Spleen (tissue), 11 donors: ENCODE measurements at regions not wholly inside any gene's neighbourhood (a gene's known extent, or its start where the extent isn't known, plus 50 kb on each side); places are given as distances from the start of the nearest gene placed in this dataset.

Source experiments
- DNase-seq: peaks from one replicate; pipeline ENCODE4 v3.0.0-alpha.2; 2020
- H3K27ac ChIP-seq, 8 donors: fragments of 200-600 bp; sonication (generic) in 7 of 8; 1 replicate in 4 of 8; 2 replicates in 4 of 8; pipeline versions ENCODE4 v1.5.0 to v1.8.0; 2016 to 2021; ENCODE audit warnings: inconsistent platforms in 4 of 8, mild to moderate bottlenecking in 4 of 8, moderate library complexity in 1 of 8
- H3K27me3 ChIP-seq, 7 donors: fragments of 200-600 bp; sonication (generic) in 6 of 7; replicated peaks in 1 of 7; 1 replicate in 4 of 7; 2 replicates in 3 of 7; pipeline versions ENCODE4 v1.5.0 to v1.8.0; 2016 to 2021; ENCODE audit warnings: inconsistent platforms in 3 of 7, mild to moderate bottlenecking in 1 of 7
- H3K36me3 ChIP-seq, 6 donors: fragments of 200-600 bp; sonication (generic) in 5 of 6; 1 replicate in 4 of 6; 2 replicates in 2 of 6; pipeline versions ENCODE4 v1.5.0 to v1.8.0; 2016 to 2021; ENCODE audit warnings: inconsistent platforms in 2 of 6
- H3K4me1 ChIP-seq, 6 donors: fragments of 200-600 bp; sonication (generic) in 5 of 6; 1 replicate in 3 of 6; 2 replicates in 3 of 6; pipeline versions ENCODE4 v1.5.0 to v1.8.0; 2016 to 2021; ENCODE audit warnings: inconsistent platforms in 3 of 6
- H3K4me3 ChIP-seq, 8 donors: fragments of 200-600 bp; sonication (generic) in 7 of 8; 1 replicate in 4 of 8; 2 replicates in 4 of 8; pipeline versions ENCODE4 v1.5.0 to v1.8.0; 2016 to 2021; ENCODE audit warnings: inconsistent platforms in 4 of 8, mild to moderate bottlenecking in 4 of 8, moderate library complexity in 2 of 8
- H3K9me3 ChIP-seq, 8 donors: fragments of 200-600 bp; sonication (generic) in 7 of 8; 1 replicate in 4 of 8; 2 replicates in 4 of 8; pipeline versions ENCODE4 v1.5.0 to v1.8.0; 2016 to 2021; ENCODE audit warnings: inconsistent platforms in 4 of 8
- CTCF ChIP-seq, 11 experiments: fragments of 200-600 bp in 7 of 11; fragments of 450-650 bp in 4 of 11; sonication (generic) in 4 of 11; IDR thresholded peaks in 8 of 11; conservative IDR thresholded peaks in 3 of 11; 1 replicate in 7 of 11; 2 replicates in 4 of 11; pipeline versions ENCODE4 v1.4.0 to v1.8.0; 2016 to 2021; ENCODE audit warnings: antibody characterized with exemption in 11 of 11, inconsistent platforms in 4 of 11, mild to moderate bottlenecking in 1 of 11
- POLR2A ChIP-seq, 3 donors: fragments of 450-650 bp; IDR thresholded peaks; one replicate each; pipeline ENCODE4 v1.5.1; 2017; ENCODE audit warnings: antibody characterized with exemption in 3 of 3, mild to moderate bottlenecking in 1 of 3
- POLR2AphosphoS5 ChIP-seq, 3 donors: sonication (generic); formaldehyde crosslinking; IDR thresholded peaks; one replicate each; pipeline ENCODE4 v1.5.1; 2017; ENCODE audit warnings: antibody characterized with exemption in 3 of 3
- WGBS, 5 donors: extraction: QIAGEN DNeasy Blood & Tissue Kit in 3 of 5; methylation state at CpG; one replicate each; pipeline versions ENCODE4 v1.1.5 to v1.1.7; 2013 to 2018; 5-methylcytosine and 5-hydroxymethylcytosine counted together
- intact Hi-C: fragments of 100-400 bp; cut with DNase I; formaldehyde crosslinking; loops from one replicate; pipeline ENCODE4 v1.15.0; 2023; ENCODE audit warnings: low total_unique reads
- donor health status: healthy with polysubstance abuse.
- donor health status: DM: no; HTN: no; CAD: no; lungs with moderate emphysema.
- donor health status: DM: no; HTN: no; CAD: no.
- donor health status: Bipolar disorder and iron deficiency.
- donor health status: healthy.
- donor health status: DM: no; HTN: no; CAD: no.
- donor health status: DM: yes; HTN: yes; CAD: no.

GRCh38 chr2:153641046-153641445, 162.5 kb upstream of the RPRM start:
- Histone ChIP-seq H3K27me3 (no peaks in the 10 kb centered on the region), H3K36me3 (no peaks in the 10 kb centered on the region), H3K9me3 (no peaks in the 10 kb centered on the region), H3K4me1 (no peaks in the 10 kb centered on the region), H3K4me3 (no peak overlapping the region), H3K27ac (no peak overlapping the region)
- no peak for TF ChIP-seq POLR2AphosphoS5 (IDR thresholded peaks at IDR 0.05)
- no peak for TF ChIP-seq CTCF (IDR thresholded peaks at IDR 0.05 in 8 of 11, conservative IDR thresholded peaks at IDR 0.05 in 3 of 11)
- no peak for TF ChIP-seq POLR2A (IDR thresholded peaks at IDR 0.05)
- intact Hi-C loops: no loop called here
- DNase-seq: no peak
- WGBS, 5 donors: 62 to 70% (median 65%) methylated on average over 2 of the region's 2 CpGs

- intact Hi-C loops: no loop called here
- no peak overlapping the region for H3K27ac ChIP-seq
Observed at GRCh38 chr2:153644955-153645354, 166.4 kb upstream of the RPRM start.

GRCh38 chr2:153645599-153645998, 167.0 kb upstream of the RPRM start:
- Histone ChIP-seq H3K9me3 (peaks cover 0 to 8% (median 0%) of the 10 kb centered on the region in 8 donors), H3K36me3 (no peaks in the 10 kb centered on the region), H3K27ac (no peak overlapping the region), H3K27me3 (no peaks in the 10 kb centered on the region), H3K4me1 (no peaks in the 10 kb centered on the region), H3K4me3 (no peak overlapping the region)
- no peak for DNase-seq
- TF ChIP-seq POLR2A (IDR thresholded peaks at IDR 0.05): no peak
- TF ChIP-seq POLR2AphosphoS5 (IDR thresholded peaks at IDR 0.05): no peak
- no peak for TF ChIP-seq CTCF (IDR thresholded peaks at IDR 0.05 in 8 of 11, conservative IDR thresholded peaks at IDR 0.05 in 3 of 11)
- intact Hi-C loops: no loop called here

More at GRCh38 chr2:153644955-153645354, 166.4 kb upstream of the RPRM start:
- peaks cover 0 to 8% (median 0%) of the 10 kb centered on the region in 8 donors for H3K9me3 ChIP-seq
- H3K36me3 ChIP-seq: no peaks in the 10 kb centered on the region
- no peaks in the 10 kb centered on the region for H3K4me1 ChIP-seq
- 77 to 85% (median 79%) methylated on average over 5 of the region's 5 CpGs for WGBS, 5 donors
- H3K27me3 ChIP-seq: no peaks in the 10 kb centered on the region
- H3K4me3 ChIP-seq: no peak overlapping the region
- TF ChIP-seq CTCF (IDR thresholded peaks at IDR 0.05 in 8 of 11, conservative IDR thresholded peaks at IDR 0.05 in 3 of 11) (no peak), POLR2A (IDR thresholded peaks at IDR 0.05) (no peak), POLR2AphosphoS5 (IDR thresholded peaks at IDR 0.05) (no peak)
- no peak for DNase-seq

- 79 to 89% (median 87%) methylated on average over 1 of the region's 1 CpG for WGBS, 5 donors
- no peak for TF ChIP-seq POLR2AphosphoS5 (IDR thresholded peaks at IDR 0.05)
- no peak for TF ChIP-seq CTCF (IDR thresholded peaks at IDR 0.05 in 8 of 11, conservative IDR thresholded peaks at IDR 0.05 in 3 of 11)
- peaks cover 0 to 2% (median 0%) of the 10 kb centered on the region in 8 donors for H3K9me3 ChIP-seq
- intact Hi-C loops: no loop called here
- no peak overlapping the region for H3K27ac ChIP-seq
- no peaks in the 10 kb centered on the region for H3K4me1 ChIP-seq
- no peaks in the 10 kb centered on the region for H3K36me3 ChIP-seq
- no peaks in the 10 kb centered on the region for H3K27me3 ChIP-seq
- DNase-seq: no peak
- H3K4me3 ChIP-seq: no peak overlapping the region
Observed at GRCh38 chr2:153657651-153658050, 179.1 kb upstream of the RPRM start.
